HG03571 (cell line): ENCODE measurements at regions not wholly inside any gene's neighbourhood (a gene's known extent, or its start where the extent isn't known, plus 50 kb on each side); places are given as distances from the start of the nearest gene placed in this dataset.
"Not testable (repeated sequence)": the region's sequence is repeated elsewhere in the genome, so short reads cannot be mapped to it uniquely, and the experiment has no call there.

ENCODE experiments used
- ATAC-seq: cut with Tn5 transposase; IDR thresholded peaks from one replicate; pipeline ENCODE4 v1.9.1; 2021; ENCODE audit not compliant: unreplicated experiment

DNA sequence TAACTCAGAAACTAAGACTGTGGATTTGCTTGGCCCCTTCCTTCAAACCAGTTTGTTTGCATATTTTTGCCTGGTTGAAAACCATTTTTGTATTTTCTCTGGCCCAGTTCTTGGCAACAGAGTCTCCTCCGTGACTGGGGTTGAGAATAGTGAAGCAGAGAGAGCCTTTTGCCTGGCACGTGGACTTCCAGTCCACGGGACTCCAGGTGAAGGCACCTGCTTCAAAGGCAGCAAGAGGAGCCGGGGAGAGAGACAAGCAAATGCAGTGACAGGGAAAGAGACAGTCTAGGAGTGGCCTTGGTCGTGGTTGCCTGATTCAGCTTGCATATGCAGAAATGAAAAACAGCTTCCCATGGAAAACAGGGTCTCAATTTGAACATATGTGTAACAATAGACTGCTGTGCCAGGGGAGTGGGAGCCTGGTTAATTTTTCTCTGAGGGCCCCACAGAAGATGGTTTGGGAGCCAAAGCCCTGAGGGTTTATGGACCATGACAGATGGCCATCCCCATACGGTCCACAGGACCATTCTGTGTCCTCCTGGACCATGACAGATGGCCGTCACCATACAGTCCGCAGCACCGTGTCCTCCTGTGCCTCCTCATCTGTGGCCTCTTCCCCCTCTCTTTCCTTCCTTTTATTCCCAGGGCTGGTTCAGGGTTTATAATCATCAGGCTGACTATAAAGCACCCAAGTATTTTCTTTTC, 272.2 kb upstream of the RASGEF1B start:
- no peak for ATAC-seq

DNA sequence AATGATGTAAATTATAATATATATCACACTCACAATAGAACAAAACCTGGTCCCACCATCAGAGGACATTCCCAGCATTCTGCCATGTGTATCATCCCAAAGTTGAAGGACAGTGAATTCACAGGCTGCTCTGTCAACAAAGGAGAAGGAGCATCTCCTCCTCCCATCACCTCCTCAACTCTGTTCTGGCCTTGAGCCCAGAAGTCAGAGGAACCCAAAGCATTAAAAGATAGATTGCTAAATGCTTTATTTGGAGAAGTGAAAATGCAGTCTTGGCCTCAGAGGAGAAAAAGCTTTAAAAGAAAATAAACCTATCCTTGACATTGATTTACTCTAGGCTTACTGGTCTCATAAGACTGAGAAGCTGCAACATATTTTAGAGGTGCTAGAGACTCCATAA, 268.8 kb upstream of the RASGEF1B start:
- no peak for ATAC-seq

DNA sequence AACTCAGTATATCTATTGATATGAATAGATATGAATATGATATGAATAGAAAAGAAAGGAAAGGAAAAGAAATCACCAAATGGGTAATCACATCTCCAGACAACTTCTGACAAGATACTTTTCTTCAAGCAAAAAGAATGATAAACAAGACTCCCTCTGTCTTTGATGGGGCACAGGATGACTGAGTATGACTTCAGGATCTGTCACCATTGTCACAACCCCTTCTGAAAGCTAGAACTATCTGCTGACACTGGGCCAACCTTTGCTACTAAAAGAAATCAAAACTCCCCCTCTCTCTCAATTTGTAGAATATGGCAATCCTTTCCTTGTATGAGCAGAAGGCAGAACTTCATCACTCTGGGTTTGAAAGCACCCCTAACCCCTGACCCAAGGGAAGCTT, 267.2 kb upstream of the RASGEF1B start:
- ATAC-seq: no peak

DNA sequence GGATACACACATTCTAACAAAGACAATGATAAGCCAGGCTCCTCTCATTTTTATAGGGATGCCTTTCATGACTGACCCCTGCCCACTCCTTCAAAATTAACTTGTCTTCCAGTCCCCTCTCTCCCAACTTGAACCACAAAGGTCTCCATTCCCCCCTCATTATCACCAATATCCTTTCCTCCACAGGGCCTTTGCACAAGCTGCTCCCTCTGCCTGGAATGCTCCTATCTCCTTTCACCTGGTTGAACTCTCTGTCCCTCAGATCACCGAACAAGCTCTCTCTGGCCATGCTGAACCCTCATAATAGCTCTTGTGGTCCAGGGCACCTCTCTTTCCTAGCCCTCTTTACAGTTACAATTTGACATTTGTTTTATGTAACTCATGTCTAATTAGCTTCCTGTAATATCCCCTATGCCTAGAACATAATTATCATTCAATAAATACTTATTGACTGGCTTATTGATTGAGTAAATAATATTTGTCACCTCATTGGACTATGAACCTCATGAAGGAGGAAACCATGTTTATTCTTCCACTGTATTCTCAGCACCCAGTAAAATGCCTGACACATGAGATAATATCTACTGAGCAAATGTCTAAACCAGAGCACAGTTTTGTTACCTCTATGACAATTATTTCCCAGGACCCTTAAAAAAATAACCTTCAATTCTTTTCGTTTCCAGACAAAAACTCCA, 266.3 kb upstream of the RASGEF1B start:
- no peak for ATAC-seq

DNA sequence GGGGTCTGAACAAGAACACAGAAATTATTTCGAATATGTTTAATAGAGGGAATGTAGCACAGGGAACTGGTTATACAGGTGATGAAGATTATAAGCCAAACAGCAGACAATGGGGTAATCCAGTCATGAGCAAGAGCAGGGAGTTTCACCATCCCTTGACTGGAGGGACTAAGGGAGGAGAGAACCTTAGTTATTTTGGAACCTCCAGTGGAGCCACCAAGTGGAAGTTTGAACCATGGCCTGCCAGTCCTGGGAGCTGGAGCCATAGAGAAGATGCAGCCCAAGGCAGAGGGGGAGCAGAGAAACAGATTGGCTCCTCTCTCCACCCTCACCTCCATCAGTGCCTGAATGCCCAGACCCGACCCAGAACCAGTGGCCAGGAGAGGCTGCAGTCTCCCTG, 264.6 kb upstream of the RASGEF1B start:
- no peak for ATAC-seq

DNA sequence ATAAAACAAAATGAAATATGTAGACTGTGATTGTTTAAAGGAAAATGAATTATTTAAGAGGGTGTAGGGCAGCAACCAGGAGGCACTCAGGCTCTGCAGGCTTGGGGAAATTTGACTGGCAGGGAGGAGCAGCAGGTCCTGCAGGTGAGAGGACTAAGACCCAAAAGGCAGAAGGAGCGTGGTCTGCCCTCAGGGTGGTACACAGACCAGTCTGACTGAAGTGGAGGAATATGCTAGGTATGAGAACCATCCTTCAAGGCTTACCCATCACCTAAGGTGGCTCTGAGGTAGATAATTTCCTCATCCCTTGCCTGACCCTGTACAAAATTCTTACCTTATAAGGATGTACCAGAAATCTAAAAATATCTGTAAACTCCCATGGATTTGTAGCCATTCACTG, 261.3 kb upstream of the RASGEF1B start:
- ATAC-seq: no peak

DNA sequence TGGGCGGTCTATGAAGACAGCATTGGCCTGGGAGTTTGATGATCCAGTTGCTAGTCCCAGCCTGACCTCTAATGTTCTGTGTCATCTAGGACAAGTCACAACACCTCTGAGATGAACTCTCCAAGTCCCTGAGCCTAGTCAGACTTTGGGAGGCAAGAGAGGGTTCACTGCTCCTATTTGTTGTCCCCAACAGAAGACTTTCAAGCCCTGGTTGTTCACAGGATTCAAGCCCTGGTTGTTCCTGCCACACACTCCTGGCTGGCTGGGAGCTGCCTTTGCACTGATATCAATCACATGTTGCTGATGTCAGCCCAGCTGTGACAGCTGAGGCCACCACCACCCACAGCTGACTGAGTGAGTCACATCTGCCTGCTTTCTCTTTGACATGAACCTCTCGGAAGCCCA, 253.2 kb upstream of the RASGEF1B start:
- no peak for ATAC-seq

DNA sequence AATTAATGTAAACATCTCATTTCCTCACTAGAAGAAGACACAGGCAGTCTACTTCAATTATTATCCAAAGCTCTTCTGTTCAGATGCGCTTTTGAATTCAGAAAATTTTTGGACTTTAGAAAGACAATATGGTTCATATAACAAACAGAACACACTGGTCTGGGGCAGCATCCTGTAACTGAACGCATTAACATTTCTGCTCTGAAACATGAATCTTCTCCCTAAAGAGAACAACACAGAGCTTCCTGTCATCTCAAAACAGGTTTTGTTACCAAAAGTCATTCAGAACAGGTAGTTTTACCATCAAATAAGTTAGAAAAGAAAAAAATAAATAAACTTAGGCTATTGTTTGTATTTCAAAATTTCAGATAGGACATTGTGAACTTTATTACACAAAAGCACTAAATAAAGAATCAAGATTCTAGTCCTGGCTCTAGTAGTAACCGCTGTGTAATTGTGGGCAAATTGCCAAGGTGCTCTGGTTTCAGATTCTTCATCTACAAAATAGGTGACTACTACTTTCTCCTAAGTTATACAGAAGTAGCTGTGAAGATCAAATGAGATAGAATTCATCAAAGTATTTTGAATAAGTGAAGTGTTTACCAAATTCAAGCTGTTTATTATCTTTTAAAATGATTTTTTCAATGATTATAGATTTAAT, 252.3 kb upstream of the RASGEF1B start:
- ATAC-seq: no peak

DNA sequence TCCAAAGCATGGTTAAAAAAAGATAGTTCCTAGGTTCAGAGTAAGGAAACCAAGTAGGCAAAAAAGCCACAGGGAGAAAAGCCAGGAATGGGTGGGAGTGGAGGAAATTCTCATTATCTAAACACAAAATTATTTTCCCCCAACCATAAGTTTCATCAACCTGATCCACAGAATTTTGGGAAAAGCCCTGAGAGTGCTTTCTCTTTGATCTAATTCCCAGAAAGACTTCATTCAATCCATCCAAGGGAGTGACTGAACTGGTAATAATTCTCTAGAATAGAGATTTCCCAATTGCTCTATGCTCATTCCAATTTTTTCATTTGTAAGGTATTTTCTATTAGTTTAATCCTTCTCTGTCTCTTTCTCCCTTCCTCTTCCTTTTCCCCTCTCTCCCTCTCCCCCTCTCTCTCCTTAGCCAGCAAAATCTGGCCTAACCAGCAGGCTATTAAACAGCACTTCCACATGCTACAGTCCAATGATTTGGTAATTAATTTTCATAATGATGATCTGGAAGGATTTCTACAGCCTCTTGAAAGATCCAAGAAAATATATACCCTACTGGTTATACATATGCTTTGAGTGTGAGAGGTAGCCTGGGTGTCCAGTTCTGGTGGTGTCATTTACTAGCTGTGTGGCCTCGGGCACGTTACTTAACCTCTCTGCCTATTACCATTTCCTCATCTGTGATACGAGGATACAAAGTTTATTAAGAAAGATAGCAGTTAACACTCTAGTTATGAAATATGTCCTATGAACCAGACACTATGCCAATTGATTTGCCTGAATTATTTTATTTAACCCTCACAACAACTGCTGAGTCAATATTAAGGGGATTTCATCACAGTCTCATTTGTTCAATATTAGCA, 251.5 kb upstream of the RASGEF1B start:
- ATAC-seq: no peak

DNA sequence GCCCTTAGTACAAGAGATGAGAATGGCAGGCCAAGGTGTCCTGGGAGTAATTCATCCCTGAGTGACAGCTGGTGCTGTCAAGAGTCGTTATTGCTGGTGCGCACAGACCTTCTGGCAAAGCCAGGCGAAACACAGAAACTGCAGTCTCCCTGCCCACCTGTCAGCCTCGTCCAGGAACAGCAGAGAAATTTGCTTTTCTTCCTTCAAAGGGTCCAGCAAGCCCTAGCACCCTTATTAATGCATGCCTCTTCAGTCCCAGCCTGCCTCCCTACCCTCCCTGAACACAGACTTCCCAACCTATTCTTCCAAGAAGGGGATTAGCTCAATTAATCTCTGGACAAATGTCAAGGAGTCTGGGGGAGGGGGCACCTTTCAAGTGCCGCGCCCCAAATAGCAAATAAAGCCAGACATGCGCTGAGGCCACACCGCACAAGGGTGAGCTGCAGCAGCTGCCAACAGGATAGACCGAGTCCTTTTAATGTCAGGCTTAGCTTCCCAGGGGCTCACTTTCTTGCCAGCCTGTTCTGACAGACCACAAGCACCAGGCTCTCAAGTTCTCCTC, 250.7 kb upstream of the RASGEF1B start:
- no peak for ATAC-seq

DNA sequence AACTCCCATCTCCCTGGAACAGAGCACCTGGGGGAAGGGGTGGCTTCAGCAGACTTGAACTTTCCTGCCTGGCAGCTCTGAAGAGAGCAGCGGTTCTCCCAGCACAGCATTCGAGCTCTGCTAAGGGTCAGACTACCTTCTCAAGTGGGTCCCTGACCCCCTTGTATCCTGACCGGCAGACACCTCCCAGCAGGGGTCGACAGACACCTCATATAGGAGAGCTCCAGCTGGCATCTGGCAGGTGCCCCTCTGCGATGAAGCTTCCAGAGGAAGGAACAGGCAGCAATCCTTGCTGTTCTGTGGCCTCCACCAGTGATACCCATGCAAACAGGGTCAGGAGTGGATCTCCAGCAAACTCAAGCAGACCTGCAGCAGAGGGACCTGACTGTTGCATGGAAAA, 244.1 kb upstream of the RASGEF1B start:
- no peak for ATAC-seq

DNA sequence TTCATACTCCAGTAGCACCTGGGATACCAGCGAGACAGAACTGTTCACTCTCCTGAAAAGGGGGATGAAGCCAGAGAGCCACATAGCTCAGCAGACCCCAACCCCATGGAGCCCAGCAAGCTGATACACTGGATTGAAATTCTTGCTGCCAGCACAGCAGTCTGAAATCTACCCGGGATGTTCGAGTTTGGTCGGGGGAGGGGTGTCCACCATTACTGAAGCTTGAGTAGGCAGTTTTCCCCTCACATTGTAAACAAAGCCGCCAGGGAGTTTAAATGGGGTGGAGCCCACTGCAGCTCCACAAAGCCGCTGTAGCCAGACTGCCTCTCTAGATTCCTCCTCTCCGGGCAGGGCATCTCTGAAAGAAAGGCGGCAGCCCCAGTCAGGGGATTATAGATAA, 243.7 kb upstream of the RASGEF1B start:
- not testable (repeated sequence) for ATAC-seq

DNA sequence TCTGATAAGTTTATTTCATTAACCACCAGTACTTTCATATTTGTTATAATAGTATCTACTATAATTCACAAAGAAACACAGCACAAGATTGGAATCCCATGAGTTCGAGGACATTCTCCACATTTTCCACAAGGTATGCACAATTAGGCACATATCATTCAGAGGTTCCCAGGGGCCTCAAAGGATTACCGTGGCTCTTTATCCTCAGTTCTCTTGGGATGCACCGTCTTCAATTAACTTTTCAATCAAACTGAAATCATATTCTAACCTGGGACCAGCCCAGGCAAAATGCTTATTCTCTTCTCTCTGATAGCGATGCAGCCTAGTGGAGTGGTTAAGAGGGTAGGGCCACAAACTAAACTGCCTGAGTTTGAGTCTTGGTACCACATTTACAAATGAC, 242.6 kb upstream of the RASGEF1B start:
- ATAC-seq: no peak

DNA sequence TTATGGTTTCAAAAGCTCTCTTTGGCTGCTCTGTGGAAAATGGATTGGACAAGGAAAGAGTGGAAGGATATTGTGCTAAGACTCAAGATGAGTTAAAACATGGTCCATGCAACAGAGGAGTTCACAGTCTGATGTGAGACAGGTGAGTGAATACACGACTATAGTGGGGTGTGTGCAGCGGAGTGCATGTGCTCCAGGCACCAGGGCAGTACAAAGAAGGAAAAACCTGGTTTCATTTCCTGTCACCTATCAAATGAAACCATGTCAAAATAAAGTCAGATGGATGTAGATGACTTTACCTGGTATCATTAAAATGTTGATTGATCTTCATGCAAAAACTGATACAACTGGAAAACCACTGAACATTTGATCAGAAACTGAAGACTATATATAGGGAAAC, 241.0 kb upstream of the RASGEF1B start:
- no peak for ATAC-seq

DNA sequence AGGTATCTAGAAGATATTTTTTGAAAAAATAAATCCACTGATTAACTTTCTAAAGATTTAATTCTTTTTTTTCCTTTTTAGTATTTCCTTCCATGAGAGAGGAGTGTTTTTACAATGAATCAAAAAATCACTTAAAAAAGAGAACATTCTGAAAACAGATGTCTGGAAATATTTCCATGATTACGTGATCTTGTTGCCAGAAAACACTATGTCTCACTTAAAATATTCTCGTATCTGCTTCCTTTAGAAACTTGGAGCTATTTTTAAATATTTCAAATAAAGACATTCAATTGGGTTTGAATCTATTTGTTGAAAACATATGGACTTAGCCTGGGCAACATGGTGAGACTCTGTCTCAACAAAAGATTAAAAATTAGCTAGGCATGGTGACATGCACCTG, 232.8 kb upstream of the RASGEF1B start:
- ATAC-seq: no peak

DNA sequence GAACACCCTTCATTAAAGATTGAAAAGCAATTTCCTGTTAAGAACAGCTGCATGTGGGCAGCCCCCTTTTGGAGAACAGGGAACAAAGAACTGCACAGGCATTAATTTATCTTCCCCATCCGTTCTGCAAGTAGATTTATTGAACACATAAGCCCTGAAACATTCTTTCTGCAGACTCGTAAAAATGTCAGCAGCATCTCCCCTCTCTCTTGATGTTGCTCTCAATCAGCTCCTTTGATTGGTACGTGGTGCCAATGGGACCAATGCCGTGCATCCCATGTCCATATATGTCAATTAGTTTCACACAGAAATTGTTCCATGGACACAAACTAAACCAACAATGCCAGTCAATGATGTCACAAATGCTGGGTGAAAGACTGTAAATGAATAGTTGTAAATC, 228.5 kb upstream of the RASGEF1B start:
- ATAC-seq: no peak

DNA sequence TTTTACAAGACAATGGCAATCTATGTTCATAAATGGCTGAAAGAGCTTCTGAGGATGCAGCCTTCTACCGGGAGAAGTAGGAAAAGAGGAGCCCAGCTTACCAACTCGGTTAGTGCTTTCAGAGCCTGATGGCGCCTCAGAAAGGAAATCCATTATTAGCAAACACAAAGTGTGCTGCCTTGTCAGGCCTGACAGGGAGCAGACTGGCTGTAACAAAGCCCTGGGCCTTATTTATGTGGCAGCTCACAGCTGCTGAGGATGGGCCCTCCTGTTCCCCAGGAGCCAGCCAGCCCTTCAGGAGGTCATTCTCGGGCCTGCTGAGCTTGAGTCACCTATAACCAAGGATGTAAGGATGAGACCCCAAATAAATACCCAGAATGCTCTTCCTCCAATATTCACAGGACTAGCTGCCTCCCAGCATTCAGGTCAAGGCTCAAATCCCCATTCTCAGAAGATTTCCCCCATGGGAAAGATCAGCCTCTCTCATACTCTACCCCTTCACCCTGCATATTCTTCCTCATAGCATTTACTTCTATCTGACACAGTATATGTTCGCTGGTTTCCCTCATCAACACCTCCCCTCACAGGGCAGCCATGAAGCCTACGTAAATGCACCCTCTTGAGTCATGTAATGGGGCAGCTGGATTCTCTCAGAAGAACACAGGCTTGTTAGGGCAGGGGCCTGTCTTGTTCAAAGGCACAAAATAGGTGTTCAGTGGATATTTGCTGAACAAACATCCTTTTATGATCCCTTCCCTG, 227.0 kb upstream of the RASGEF1B start:
- no peak for ATAC-seq

DNA sequence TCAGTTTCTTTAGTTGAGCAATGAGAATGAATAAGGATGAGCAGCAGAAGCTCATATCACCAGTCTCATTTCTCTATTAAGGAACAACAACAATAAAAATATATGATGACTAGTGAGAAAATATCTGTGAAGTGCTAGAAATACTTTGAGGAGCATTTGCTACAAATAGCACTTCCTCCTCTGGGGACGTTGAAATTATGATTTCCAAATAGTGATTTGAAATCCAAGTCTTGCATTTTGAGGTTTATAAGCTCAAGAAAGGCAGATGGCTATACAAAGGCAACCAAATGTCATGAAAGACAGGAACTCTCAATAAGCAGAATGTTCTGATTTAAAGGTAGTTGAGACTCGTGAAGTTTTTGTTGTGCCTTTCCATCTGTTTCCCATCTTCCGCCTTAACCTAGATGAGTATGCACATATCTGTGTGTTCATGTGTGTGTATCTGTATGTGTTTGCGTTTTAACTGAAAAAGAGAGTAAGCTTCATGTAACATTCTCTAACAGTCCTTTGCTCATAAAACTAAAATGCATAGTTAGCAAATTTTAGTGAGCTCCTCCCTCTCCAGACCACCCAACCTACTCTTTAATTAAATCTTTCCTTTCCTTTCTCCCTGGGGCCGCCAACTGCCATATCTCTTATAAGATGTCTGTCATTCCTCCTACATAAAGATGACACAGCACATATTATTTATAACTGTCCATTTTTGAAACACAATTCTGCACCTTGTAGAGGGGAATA, 222.6 kb upstream of the RASGEF1B start:
- ATAC-seq: no peak

DNA sequence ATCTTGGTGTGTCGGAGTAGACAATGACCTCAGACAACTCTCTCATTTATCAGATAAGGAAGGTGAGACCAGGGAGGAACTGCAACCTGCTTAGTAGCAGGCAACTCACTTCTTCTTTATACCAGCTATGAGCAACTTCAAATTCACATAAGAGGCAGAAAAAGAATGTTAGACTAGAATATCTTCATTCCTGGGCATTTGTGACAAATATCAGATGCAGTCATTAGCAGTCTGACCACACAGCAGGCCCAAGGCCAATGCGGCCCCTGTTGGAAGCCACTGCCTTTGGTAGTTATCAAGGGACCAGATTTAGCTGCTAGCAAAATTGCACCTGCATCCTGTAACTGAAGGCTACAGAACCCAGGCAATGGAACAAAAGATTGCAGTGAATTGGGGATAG, 219.2 kb upstream of the RASGEF1B start:
- ATAC-seq: no peak

DNA sequence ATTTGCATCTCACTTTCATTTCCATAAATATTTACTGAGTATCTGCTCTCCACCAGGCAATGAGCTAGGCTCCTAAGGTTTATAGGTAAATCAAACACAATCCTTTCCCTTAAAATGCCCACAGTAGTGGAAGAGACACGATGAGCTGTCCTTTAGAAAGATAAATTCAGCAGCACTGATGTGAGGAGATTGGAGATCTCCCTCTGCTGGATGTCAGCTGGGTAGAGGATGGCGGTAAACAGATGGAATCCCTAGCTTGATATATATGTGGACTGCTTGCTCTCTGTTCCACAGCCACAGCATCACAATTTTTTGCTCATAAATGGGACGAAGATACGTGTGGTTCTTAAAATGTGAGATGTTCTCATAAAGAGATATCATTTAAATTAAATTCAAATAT, 216.4 kb upstream of the RASGEF1B start:
- no peak for ATAC-seq
